Bone marrow (tissue), 2 donors: ENCODE measurements at regions not wholly inside any gene's neighbourhood (a gene's known extent, or its start where the extent isn't known, plus 50 kb on each side); places are given as distances from the start of the nearest gene placed in this dataset.

Experiments
- DNase-seq, 2 donors: peaks; one replicate each; lab custom pipeline; 2025; lab: John Stamatoyannopoulos, UW

- no peak for DNase-seq
Measured at GRCh38 chr16:62564291-62564690, 528.1 kb upstream of the CDH8 start.

GRCh38 chr16:62562121-62562520, 525.9 kb upstream of the CDH8 start:
- DNase-seq: no peak

GRCh38 chr16:62549875-62550274, 513.6 kb upstream of the CDH8 start:
- DNase-seq: no peak

GRCh38 chr16:62548095-62548494, 511.9 kb upstream of the CDH8 start:
- no peak for DNase-seq

GRCh38 chr16:62546701-62547100, 510.5 kb upstream of the CDH8 start:
- DNase-seq: no peak

- DNase-seq: no peak
Measured at GRCh38 chr16:62545039-62545438, 508.8 kb upstream of the CDH8 start.

GRCh38 chr16:62543516-62543915, 507.3 kb upstream of the CDH8 start:
- DNase-seq: no peak

GRCh38 chr16:62539657-62540056, 503.4 kb upstream of the CDH8 start:
- DNase-seq: no peak

GRCh38 chr16:62530426-62530825, 494.2 kb upstream of the CDH8 start:
- DNase-seq: no peak

GRCh38 chr16:62516001-62516400, 479.8 kb upstream of the CDH8 start:
- no peak for DNase-seq

GRCh38 chr16:62503073-62503472, 466.8 kb upstream of the CDH8 start:
- DNase-seq: no peak

- DNase-seq: no peak
Measured at GRCh38 chr16:62478903-62479458, 442.7 kb upstream of the CDH8 start.

GRCh38 chr16:62477796-62478195, 441.6 kb upstream of the CDH8 start:
- no peak for DNase-seq

GRCh38 chr16:62475573-62475972, 439.3 kb upstream of the CDH8 start:
- DNase-seq: no peak

- no peak for DNase-seq
Measured at GRCh38 chr16:62462971-62463370, 426.7 kb upstream of the CDH8 start.

- DNase-seq: no peak
Measured at GRCh38 chr16:62450291-62450690, 414.1 kb upstream of the CDH8 start.

GRCh38 chr16:62445909-62446308, 409.7 kb upstream of the CDH8 start:
- no peak for DNase-seq

GRCh38 chr16:62424206-62424605, 388.0 kb upstream of the CDH8 start:
- no peak for DNase-seq

GRCh38 chr16:62408760-62409159, 372.5 kb upstream of the CDH8 start:
- DNase-seq: no peak

- no peak for DNase-seq
Measured at GRCh38 chr16:62406387-62406786, 370.1 kb upstream of the CDH8 start.

GRCh38 chr16:62404842-62405611, 368.8 kb upstream of the CDH8 start:
- no peak for DNase-seq

- DNase-seq: no peak
Measured at GRCh38 chr16:62392698-62393097, 356.5 kb upstream of the CDH8 start.

GRCh38 chr16:62391940-62392339, 355.7 kb upstream of the CDH8 start:
- no peak for DNase-seq

GRCh38 chr16:62391134-62391533, 354.9 kb upstream of the CDH8 start:
- no peak for DNase-seq
